Muscle layer of colon (tissue), 2 donors: ENCODE measurements at regions not wholly inside any gene's neighbourhood (a gene's known extent, or its start where the extent isn't known, plus 50 kb on each side); places are given as distances from the start of the nearest gene placed in this dataset.

Experiments
- H3K27ac ChIP-seq: one replicate; pipeline ENCODE4 v1.7.0; 2013; ENCODE audit warnings: low read depth, mild to moderate bottlenecking, low read length, moderate library complexity
- H3K27me3 ChIP-seq, 2 donors: one replicate each; pipeline ENCODE4 v1.7.0; 2013; ENCODE audit warnings: low read length in 2 of 2, mild to moderate bottlenecking in 2 of 2; ENCODE audit not compliant: insufficient read depth in 2 of 2, control insufficient read depth in 1 of 2
- H3K36me3 ChIP-seq: one replicate; pipeline ENCODE4 v1.7.0; 2013; ENCODE audit warnings: mild to moderate bottlenecking, low read length; ENCODE audit not compliant: insufficient read depth
- H3K4me1 ChIP-seq: one replicate; pipeline ENCODE4 v1.7.0; 2013; ENCODE audit warnings: mild to moderate bottlenecking, low read length; ENCODE audit not compliant: insufficient read depth
- H3K4me3 ChIP-seq, 2 donors: one replicate each; pipeline ENCODE4 v1.7.0; 2013; ENCODE audit warnings: low read length in 2 of 2, low read depth in 1 of 2, mild to moderate bottlenecking in 1 of 2, moderate library complexity in 1 of 2
- H3K9ac ChIP-seq: one replicate; pipeline ENCODE4 v1.7.0; 2013; ENCODE audit warnings: low read length
- H3K9me3 ChIP-seq: one replicate; pipeline ENCODE4 v1.7.0; 2013; ENCODE audit warnings: mild to moderate bottlenecking, low read length
- donor health status: abdominal sarcoma.
- donor health status: Adenocarcinoma of cecum.

DNA sequence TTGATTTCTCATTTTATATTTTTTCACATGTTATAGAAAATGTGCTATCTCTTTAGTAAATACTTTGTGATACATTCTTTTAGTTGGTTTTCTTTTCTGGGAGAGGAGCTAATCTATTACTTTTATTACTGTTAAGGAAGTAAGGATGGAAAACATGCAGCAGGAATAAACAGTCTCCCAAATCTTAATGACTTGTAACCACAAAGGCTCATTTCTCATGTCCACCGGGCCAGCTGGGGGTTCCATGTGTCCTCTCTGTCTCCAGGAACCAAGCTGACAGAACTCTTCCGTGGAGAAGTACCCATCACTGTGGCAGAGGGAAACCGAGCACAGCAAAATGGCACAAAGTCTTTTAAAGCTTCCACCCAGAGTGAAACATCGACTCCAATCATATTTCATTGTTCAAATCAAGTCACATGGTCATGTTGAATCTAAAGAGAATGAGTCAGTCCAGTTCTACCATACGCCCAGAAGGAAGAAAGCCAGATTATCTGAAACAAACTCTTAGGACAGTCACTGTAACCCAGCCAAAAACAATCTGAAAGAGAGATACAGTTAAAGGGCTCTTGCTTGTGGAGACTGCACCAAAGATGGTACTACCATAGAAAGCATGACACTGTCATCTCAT, 97.1 kb upstream of the CDH6 start:
- Histone ChIP-seq H3K36me3 (no peaks in the 10 kb centered on the region), H3K4me1 (peaks cover 7% of the 10 kb centered on the region), H3K27ac (no peak overlapping the region), H3K27me3 (no peaks in the 10 kb centered on the region), H3K9me3 (no peaks in the 10 kb centered on the region), H3K9ac (no peak overlapping the region), H3K4me3 (no peak overlapping the region)

DNA sequence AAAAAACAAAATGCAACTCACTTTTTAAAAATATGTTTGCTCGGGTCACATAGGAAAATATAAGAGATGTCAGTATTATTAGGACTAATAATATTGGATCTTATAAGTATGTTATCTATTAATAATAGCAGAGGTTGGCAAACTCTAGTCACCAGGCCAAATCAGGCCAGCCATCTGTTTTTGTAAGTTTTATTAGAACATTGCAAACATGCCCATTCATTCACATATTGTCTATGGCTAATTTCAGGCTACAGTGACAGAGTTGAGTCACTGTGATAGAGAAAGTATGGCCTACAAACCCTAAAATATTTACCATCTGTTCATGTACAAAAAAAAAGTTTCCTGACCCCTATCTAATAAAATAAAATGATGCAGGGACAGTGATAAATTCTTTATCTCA, 97.7 kb upstream of the CDH6 start:
- no peaks in the 10 kb centered on the region for H3K9me3 ChIP-seq
- H3K9ac ChIP-seq: no peak overlapping the region
- no peaks in the 10 kb centered on the region for H3K27me3 ChIP-seq
- no peaks in the 10 kb centered on the region for H3K36me3 ChIP-seq
- no peak overlapping the region for H3K27ac ChIP-seq
- H3K4me1 ChIP-seq: peaks cover 7% of the 10 kb centered on the region
- no peak overlapping the region for H3K4me3 ChIP-seq

GRCh38 chr5:31091501-31091900, 102.0 kb upstream of the CDH6 start:
- H3K4me1 ChIP-seq: peaks cover 4% of the 10 kb centered on the region
- H3K27ac ChIP-seq: no peak overlapping the region
- no peak overlapping the region for H3K9ac ChIP-seq
- no peaks in the 10 kb centered on the region for H3K9me3 ChIP-seq
- no peak overlapping the region for H3K4me3 ChIP-seq
- H3K36me3 ChIP-seq: no peaks in the 10 kb centered on the region
- no peaks in the 10 kb centered on the region for H3K27me3 ChIP-seq

DNA sequence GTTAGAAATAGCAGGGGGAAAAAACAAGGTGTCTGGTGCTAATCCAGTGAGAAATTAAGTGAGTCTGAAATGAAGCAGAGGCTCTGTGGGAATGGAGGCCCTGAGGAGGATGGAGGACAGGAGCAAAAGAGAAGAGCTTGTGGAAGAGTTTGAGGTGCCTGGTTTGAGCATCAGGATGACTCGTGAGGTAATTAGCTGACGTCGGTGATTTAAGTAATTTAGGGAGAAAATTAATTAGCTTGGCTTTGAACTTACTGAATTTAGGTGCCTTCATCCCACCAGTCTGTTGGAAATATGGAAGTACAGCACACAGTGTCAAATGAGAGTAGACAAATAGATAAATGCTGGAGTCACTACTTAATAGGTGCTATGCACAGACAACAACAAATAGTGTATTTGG, 103.0 kb upstream of the CDH6 start:
- no peaks in the 10 kb centered on the region for H3K4me1 ChIP-seq
- H3K36me3 ChIP-seq: no peaks in the 10 kb centered on the region
- no peak overlapping the region for H3K9ac ChIP-seq
- no peak overlapping the region for H3K27ac ChIP-seq
- no peaks in the 10 kb centered on the region for H3K9me3 ChIP-seq
- H3K27me3 ChIP-seq: no peaks in the 10 kb centered on the region
- H3K4me3 ChIP-seq: no peak overlapping the region

GRCh38 chr5:31086839-31087415, 106.6 kb upstream of the CDH6 start:
- no peaks in the 10 kb centered on the region for H3K4me1 ChIP-seq
- H3K4me3 ChIP-seq: no peak overlapping the region
- no peak overlapping the region for H3K9ac ChIP-seq
- no peak overlapping the region for H3K27ac ChIP-seq
- no peaks in the 10 kb centered on the region for H3K27me3 ChIP-seq
- H3K9me3 ChIP-seq: no peaks in the 10 kb centered on the region
- H3K36me3 ChIP-seq: no peaks in the 10 kb centered on the region

DNA sequence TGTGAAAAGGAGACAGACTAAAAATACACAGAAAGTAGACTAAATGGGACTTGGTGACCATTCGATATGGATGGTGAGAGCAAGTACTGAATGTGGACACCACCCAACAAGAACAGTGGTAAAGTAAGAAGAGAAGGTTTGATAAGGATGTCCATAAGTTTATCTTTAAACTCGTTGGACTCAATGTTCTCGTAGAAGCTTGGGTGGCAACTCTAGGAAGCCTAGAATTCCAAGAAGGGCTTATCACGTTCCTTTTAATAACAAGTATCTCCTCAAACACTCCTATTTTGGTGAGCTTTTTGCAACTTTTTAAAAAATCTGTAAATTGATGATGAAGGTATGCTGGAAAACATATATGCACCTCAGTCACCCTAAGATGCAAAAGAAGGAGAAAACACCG, 108.6 kb upstream of the CDH6 start:
- no peaks in the 10 kb centered on the region for H3K27me3 ChIP-seq
- H3K9ac ChIP-seq: no peak overlapping the region
- H3K4me3 ChIP-seq: no peak overlapping the region
- H3K4me1 ChIP-seq: no peaks in the 10 kb centered on the region
- no peaks in the 10 kb centered on the region for H3K36me3 ChIP-seq
- no peak overlapping the region for H3K27ac ChIP-seq
- no peaks in the 10 kb centered on the region for H3K9me3 ChIP-seq

- H3K27ac ChIP-seq: no peak overlapping the region
- no peak overlapping the region for H3K9ac ChIP-seq
- H3K4me3 ChIP-seq: no peak overlapping the region
- H3K9me3 ChIP-seq: no peaks in the 10 kb centered on the region
- no peaks in the 10 kb centered on the region for H3K27me3 ChIP-seq
- H3K36me3 ChIP-seq: no peaks in the 10 kb centered on the region
- H3K4me1 ChIP-seq: no peaks in the 10 kb centered on the region
Observed at GRCh38 chr5:31083364-31083763, 110.1 kb upstream of the CDH6 start.

DNA sequence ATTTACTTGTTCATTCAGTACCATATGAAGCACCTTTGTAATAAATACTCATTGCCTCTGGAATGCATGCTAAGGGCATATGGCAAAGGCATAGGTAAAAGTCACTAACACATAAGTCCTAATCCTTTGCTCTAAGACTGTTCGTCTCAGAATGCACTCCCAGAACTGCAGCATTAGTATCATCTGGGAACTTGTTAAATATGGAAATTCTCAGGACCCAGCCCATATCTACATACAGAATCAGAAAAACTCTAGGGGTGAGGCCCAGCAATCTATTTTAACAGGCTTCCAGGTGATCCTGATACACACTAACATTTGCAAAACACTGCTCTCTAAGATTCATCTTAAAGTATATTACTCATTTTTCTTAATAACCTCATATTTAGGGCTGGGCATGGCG, 113.8 kb upstream of the CDH6 start:
- Histone ChIP-seq H3K27me3 (no peaks in the 10 kb centered on the region), H3K27ac (no peak overlapping the region), H3K36me3 (no peaks in the 10 kb centered on the region), H3K4me1 (no peaks in the 10 kb centered on the region), H3K9me3 (no peaks in the 10 kb centered on the region), H3K4me3 (no peak overlapping the region), H3K9ac (no peak overlapping the region)

DNA sequence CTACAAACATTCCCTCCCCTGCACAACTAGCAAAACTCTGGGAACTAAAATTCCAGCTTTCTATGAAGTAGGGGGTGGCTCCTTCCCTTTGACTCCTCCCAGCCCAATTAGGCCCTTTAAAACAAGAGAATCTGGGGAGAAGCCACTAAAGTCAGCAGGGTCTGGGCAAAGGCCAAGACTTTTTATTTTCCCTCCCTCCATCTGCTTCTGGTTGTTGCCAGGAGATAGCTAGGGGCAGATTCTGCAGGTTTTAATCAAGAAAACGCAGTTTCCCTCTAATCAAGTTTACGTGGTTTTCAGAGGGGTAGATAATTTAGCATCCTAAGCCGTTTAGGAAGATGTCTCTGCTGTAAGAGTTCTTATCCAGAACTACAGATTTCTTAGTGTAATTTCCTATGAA, 114.5 kb upstream of the CDH6 start:
- H3K9ac ChIP-seq: no peak overlapping the region
- no peak overlapping the region for H3K27ac ChIP-seq
- H3K36me3 ChIP-seq: no peaks in the 10 kb centered on the region
- no peaks in the 10 kb centered on the region for H3K27me3 ChIP-seq
- no peaks in the 10 kb centered on the region for H3K9me3 ChIP-seq
- H3K4me1 ChIP-seq: no peaks in the 10 kb centered on the region
- no peak overlapping the region for H3K4me3 ChIP-seq

DNA sequence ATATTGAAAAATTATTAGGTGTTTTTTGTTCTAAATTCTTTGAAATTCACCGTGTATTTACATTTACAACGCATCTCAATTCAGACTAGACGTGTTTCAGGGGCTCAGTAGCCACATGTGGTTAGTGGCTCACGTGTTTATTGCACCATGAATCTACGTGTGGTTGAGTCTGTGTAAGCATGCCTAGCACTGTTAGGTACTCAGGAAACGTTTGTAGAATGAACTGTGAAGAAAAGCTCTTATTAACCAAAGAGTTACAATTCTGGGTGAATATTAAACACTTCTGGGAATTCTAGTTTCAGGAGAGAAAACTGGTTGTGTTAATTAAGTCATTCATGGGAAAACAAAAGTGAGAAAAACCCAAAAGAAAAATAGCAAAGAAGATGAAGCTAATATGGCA, 117.5 kb upstream of the CDH6 start:
- Histone ChIP-seq H3K9ac (no peak overlapping the region), H3K9me3 (no peaks in the 10 kb centered on the region), H3K27ac (no peak overlapping the region), H3K4me3 (no peak overlapping the region), H3K27me3 (no peaks in the 10 kb centered on the region), H3K4me1 (no peaks in the 10 kb centered on the region), H3K36me3 (no peaks in the 10 kb centered on the region)

GRCh38 chr5:31068287-31068686, 125.2 kb upstream of the CDH6 start:
- H3K36me3 ChIP-seq: no peaks in the 10 kb centered on the region
- H3K4me3 ChIP-seq: no peak overlapping the region
- H3K9ac ChIP-seq: no peak overlapping the region
- no peaks in the 10 kb centered on the region for H3K27me3 ChIP-seq
- H3K9me3 ChIP-seq: no peaks in the 10 kb centered on the region
- no peaks in the 10 kb centered on the region for H3K4me1 ChIP-seq
- no peak overlapping the region for H3K27ac ChIP-seq

DNA sequence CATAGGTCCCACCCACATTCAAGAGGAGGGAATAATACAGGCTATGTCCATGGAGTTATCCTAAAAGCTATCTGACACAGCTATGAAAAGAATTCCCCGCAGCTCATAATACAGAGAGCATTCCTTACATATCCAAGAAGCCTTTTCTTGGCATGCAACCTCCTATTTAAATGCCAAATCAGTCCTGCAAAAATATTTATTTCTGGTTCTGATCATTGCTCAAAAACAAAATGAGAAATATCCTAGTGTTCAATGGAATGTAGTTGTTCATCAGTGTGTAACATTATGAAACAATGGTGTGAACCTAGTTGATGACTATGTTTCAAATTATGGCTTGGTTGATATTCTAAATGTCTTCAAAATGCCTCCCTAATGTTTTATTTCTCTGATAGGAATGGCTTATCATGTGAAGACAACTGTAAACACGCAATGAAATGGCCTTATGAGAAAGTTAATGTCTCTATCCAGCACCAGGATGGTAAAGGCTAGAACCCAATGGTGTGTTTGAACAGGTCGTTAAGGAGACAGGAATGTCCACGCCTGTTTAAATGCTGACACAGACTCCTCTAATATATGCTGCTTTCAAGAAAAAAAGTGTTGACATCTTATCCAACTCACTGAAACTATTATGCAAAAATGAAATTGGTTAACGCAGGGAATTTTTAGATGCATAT, 126.7 kb upstream of the CDH6 start:
- H3K27me3 ChIP-seq: no peaks in the 10 kb centered on the region
- H3K4me1 ChIP-seq: no peaks in the 10 kb centered on the region
- no peaks in the 10 kb centered on the region for H3K36me3 ChIP-seq
- H3K4me3 ChIP-seq: no peak overlapping the region
- no peaks in the 10 kb centered on the region for H3K9me3 ChIP-seq
- H3K27ac ChIP-seq: no peak overlapping the region
- H3K9ac ChIP-seq: no peak overlapping the region
